Esophagus squamous epithelium (tissue), 4 donors: ENCODE measurements at regions not wholly inside any gene's neighbourhood (a gene's known extent, or its start where the extent isn't known, plus 50 kb on each side); places are given as distances from the start of the nearest gene placed in this dataset.

Source experiments
- CTCF ChIP-seq, 6 experiments: fragments of 450-650 bp in 4 of 6; fragments of 200-600 bp in 2 of 6; sonication (generic) in 2 of 6; IDR thresholded peaks; one replicate each; pipeline ENCODE4 v1.5.1; 2016 to 2019; ENCODE audit warnings: antibody characterized with exemption in 6 of 6, mild to moderate bottlenecking in 4 of 6, moderate library complexity in 4 of 6
- POLR2A ChIP-seq, 4 donors: fragments of 450-650 bp; IDR thresholded peaks; one replicate each; pipeline ENCODE4 v1.6.1; 2017; ENCODE audit warnings: antibody characterized with exemption in 4 of 4, mild to moderate bottlenecking in 4 of 4, moderate library complexity in 3 of 4

DNA sequence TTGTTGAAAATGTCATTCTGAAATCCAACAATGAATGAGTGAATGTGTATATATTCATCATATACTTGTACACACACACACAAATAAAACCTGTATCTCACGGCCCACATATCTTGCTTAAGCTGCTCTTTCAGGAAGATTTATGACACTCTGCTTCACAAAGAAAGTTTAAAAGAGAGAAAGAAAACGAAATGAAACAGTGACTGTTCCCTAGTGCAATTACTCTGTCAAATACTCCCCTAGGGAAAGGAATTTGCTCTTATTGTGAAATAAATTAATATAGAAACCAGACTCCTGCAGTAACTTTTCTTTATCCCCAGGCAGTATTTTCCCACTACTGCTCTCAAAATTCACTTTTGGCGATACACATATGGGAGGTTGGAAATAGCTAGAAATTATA lies 329.1 kb downstream of the VPS13C start:
- TF ChIP-seq CTCF (IDR thresholded peaks at IDR 0.05) (no peak), POLR2A (IDR thresholded peaks at IDR 0.05) (no peak)
